ENCODE measurements at regions not wholly inside any gene's neighbourhood (a gene's known extent, or its start where the extent isn't known, plus 50 kb on each side); places are given as distances from the start of the nearest gene placed in this dataset.
"Not testable (repeated sequence)": the region's sequence is repeated elsewhere in the genome, so short reads cannot be mapped to it uniquely, and the experiment has no call there.

- DNase-seq, result no peak
These were observed 1208.5 kb upstream of the ADGRL4 start for GRCh38 chr1:80214888-80215540.

GRCh38 chr1:80212948-80213347 is 1206.4 kb upstream of the ADGRL4 start:
- DNase-seq, result no peak

- DNase-seq, result no peak
These were observed 1205.3 kb upstream of the ADGRL4 start for GRCh38 chr1:80211691-80212380.

GRCh38 chr1:80202118-80202517 is 1195.6 kb upstream of the ADGRL4 start:
- no peak for DNase-seq

- DNase-seq, result no peak
These were observed 1187.7 kb upstream of the ADGRL4 start for GRCh38 chr1:80194221-80194620.

DNA sequence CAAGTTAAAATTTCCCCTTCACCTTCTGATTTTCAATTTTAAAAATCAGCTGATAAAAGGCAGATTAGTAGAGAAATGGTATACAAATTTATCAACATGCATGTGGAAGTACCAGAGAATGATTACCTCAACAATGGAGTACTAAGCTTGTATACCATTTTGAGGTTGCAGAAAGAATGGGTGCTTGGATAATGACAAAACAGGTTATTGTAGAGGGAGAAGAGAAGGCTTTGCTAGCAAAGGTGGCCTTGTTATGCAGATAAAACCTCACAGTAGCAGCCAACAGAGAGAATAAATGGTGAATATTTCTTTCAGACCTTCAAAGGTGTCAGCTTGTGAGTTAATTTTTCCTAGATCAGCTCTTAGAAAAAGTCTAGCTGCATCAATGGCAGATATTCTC is 1174.9 kb upstream of the ADGRL4 start:
- DNase-seq, result no peak

- no peak for DNase-seq
These were observed 1165.1 kb upstream of the ADGRL4 start for GRCh38 chr1:80171631-80172030.

- DNase-seq, result peak; percentile 50
These were observed 1164.4 kb upstream of the ADGRL4 start for GRCh38 chr1:80170811-80171485.

- no peak for DNase-seq
These were observed 1157.6 kb upstream of the ADGRL4 start for GRCh38 chr1:80164150-80164549.

GRCh38 chr1:80163686-80164085 is 1157.2 kb upstream of the ADGRL4 start:
- no peak for DNase-seq

DNA sequence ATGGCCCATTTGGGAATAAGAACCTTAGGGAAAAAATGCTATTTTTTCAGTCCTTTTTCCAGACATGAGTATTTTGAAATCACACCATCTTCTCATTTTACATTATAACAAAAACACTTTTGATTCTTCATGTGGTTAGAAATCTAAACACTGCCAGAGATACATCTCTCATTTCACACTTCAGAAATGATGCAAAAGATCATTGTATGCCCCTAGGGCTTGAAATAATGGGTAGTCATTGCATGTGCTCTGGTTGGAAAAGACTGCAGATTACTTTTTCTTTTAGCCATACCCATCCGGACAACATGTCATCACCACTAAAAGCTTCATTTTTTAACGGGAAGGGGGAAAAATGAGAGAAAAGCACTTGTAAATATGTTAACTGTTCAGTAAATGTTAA is 1152.2 kb upstream of the ADGRL4 start:
- DNase-seq, result no peak

- no peak for DNase-seq
These were observed 1151.7 kb upstream of the ADGRL4 start for GRCh38 chr1:80158266-80158665.

- DNase-seq, result no peak
These were observed 1148.8 kb upstream of the ADGRL4 start for GRCh38 chr1:80155371-80155770.

DNA sequence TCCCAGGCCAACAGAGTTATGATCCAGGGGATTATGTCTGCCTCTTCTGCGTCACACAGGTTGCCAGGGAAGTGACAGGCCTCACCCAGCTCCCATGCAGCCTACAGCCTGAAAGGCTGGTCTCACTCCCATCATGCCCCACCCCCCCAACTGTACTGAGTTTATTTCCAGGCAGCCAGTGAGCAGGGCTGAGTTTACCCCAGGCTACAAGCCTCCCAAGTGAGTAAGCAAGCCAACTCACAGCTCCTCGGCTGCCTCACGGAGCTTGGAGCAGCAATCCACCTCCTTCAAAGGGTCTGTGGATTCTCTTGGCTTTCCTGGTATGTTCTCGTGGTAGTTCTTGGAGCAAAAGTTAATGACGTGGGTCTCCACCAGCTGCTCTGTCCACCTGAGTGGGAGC is 1147.6 kb upstream of the ADGRL4 start:
- DNase-seq, result no peak

DNA sequence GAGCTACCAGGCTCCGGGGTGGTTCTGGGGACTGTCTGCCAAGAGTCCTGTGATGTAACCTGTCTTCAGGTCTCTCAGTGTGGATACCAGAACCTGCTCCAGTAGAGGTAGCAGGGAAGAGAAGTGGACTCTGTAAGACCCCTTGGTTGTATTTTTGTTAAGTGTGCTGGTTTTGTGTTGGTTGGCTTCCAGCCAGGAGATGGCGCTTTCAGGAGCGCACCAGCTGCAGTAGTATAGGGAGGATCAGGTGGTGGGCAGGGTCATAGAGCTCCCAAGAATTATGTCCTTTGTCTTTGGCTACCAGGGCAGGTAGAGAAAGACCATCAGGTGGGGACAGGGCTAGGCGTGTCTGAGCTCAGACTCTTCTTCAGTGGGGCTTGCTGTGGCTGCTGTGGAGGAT is 1147.2 kb upstream of the ADGRL4 start:
- no peak for DNase-seq

DNA sequence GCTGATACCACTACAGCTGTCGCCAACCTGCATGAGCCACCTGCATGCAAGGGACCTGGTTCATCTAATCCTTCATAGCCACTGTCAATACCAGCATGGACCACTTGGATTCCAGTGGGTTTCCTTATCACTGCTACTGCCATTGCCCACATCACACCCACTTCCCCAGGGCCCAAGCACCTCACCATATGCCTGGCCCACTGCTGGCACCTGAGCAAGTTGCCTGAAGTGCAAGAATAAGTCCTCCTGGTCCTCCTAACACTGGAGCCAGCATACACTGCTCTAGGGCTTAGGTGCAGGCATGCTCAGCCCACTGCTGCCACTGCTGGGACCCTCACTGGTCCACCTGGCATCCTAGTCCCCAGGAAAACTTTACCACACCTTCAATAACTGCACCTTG is 1136.8 kb upstream of the ADGRL4 start:
- no peak for DNase-seq

- DNase-seq, result not testable (repeated sequence)
These were observed 1131.5 kb upstream of the ADGRL4 start for GRCh38 chr1:80137946-80138602.

DNA sequence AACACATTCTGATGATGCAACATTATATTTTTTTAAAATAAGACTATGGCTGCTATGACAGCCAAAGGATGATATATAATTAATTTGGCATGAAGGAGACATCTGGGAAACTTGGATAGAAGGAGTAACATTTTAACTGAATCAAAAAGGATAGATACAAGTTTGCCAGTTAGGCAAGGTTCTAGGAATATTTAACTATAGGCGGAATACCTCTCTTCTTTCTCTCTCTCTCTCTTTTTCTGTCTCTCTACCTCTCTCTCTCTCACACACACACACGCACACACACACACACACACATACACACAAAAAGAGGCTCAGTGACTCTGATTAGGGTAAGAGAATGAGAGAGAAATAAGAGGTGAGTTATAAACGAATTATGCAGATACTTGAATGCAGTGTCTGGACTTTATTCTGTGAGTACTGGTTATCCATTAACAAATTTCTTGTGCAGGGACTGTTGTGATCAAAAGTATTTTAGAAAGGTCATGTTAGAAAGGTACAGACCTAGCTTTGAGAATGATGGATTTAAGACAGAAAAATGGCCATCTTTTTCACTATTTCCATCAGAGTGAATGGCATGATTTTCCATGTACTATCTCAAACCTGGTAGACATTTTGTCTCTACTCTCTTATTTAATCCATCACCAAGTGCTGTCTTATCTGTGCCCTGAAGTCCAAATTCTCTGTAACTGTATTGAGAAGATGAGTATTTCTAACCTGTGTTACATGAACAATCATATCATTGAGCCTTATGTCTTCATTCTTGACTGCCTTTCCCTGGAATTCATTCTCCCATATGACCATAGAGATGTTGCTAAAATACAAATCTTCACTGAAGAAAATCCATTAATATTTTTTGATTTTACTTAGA is 1106.9 kb upstream of the ADGRL4 start:
- no peak for DNase-seq

DNA sequence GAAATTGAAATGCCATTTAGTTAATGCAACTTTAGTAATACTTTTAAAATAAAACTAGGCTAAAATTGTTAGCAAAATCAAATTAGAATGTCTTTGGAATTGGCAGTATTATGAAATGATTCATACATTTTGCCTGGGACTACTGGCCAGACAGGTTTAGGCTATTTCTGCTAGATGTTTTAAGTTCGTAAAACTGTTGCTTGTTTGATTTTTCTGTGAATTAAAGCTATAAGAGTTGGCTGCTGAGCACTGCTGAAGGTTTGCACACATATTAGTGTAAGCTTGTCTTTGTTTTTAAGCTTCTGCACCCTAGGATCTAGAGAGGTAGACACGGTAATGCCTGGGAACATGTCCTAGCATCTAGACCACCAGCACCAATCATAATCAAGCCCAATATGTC is 1094.6 kb upstream of the ADGRL4 start:
- no peak for DNase-seq

- DNase-seq, result no peak
These were observed 1093.2 kb upstream of the ADGRL4 start for GRCh38 chr1:80099713-80100112.

GRCh38 chr1:80085067-80085466 is 1078.5 kb upstream of the ADGRL4 start:
- no peak for DNase-seq

DNA sequence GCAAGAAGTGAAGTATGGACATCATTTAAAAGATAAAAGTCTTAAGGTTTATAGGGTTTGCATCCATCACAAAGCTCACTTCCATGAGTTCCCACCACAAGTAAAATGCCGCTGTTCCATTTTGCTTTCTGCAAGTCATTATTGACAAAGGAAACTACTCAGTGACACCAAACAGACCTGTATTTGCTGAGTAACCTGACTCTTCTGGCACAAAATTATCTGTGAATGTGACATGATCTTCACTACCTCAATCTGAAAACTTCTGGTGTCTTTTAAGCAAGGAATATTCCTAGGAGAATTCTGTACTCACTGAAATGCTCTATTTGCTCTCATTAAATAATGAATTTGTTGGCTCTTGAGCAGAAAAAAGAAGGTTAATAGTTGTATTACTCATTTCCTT is 1077.4 kb upstream of the ADGRL4 start:
- DNase-seq, result no peak

- DNase-seq, result no peak
These were observed 1069.9 kb upstream of the ADGRL4 start for GRCh38 chr1:80076469-80076868.
